Neural progenitor cell (in vitro differentiated cells): ENCODE measurements at regions not wholly inside any gene's neighbourhood (a gene's known extent, or its start where the extent isn't known, plus 50 kb on each side); places are given as distances from the start of the nearest gene placed in this dataset.

ENCODE experiments used
- CTCF ChIP-seq: fragments of 200-600 bp; sonication (generic); IDR thresholded peaks from 2 replicates; pipeline ENCODE4 v1.5.1; 2017; ENCODE audit warnings: antibody characterized with exemption, mild to moderate bottlenecking
- EZH2 ChIP-seq: fragments of 200-600 bp; sonication (generic); IDR thresholded peaks from 2 replicates; pipeline ENCODE4 v1.6.1; 2017; ENCODE audit warnings: antibody characterized with exemption, mild to moderate bottlenecking, moderate library complexity
- EZH2phosphoT487 ChIP-seq: fragments of 200-600 bp; sonication (generic); IDR thresholded peaks from 2 replicates; pipeline ENCODE4 v1.6.1; 2017; ENCODE audit warnings: antibody characterized with exemption

- TF ChIP-seq CTCF (no peak), EZH2 (no peak), EZH2phosphoT487 (no peak)
Measured at GRCh38 chr1:59218521-59219236, 78.2 kb upstream of the FGGY start.
